ENCODE measurements at regions not wholly inside any gene's neighbourhood (a gene's known extent, or its start where the extent isn't known, plus 50 kb on each side); places are given as distances from the start of the nearest gene placed in this dataset.

GRCh38 chr3:23084367-23084766, 118.8 kb upstream of the UBE2E2 start:
- Histone ChIP-seq H3K4me1 (peaks cover 0 to 9% (median 3%) of the 10 kb centered on the region in 4 donors), H3K27me3 (no peaks in the 10 kb centered on the region), H3K27ac (no peak overlapping the region), H3K9me3 (no peaks in the 10 kb centered on the region), H3K4me3 (no peak overlapping the region), H3K36me3 (no peaks in the 10 kb centered on the region)
- TF ChIP-seq CTCF (IDR thresholded peaks at IDR 0.05) = no peak
- no peak for TF ChIP-seq EP300 (IDR thresholded peaks at IDR 0.05)
- no peak for TF ChIP-seq POLR2AphosphoS5 (IDR thresholded peaks at IDR 0.05)
- no peak for TF ChIP-seq POLR2A (IDR thresholded peaks at IDR 0.05)
- intact Hi-C loops (cut with DNase I; ENCODE audit: low total_unique reads) = no loop called here
- DNase-seq = no peak

GRCh38 chr3:23085261-23085660, 117.9 kb upstream of the UBE2E2 start:
- H3K36me3 ChIP-seq = no peaks in the 10 kb centered on the region
- intact Hi-C loops (cut with DNase I; ENCODE audit: low total_unique reads) = no loop called here
- H3K4me3 ChIP-seq = no peak overlapping the region
- no peaks in the 10 kb centered on the region for H3K27me3 ChIP-seq
- H3K27ac ChIP-seq = no peak overlapping the region
- no peaks in the 10 kb centered on the region for H3K9me3 ChIP-seq
- DNase-seq = no peak
- peaks cover 0 to 1% (median under 1%) of the 10 kb centered on the region in 4 donors for H3K4me1 ChIP-seq
- WGBS, 5 donors = 52 to 72% (median 54%) methylated on average over 1 of the region's 1 CpG
- TF ChIP-seq EP300 (IDR thresholded peaks at IDR 0.05) (no peak), POLR2A (IDR thresholded peaks at IDR 0.05) (no peak)

- H3K36me3 ChIP-seq = no peaks in the 10 kb centered on the region
- intact Hi-C loops (cut with DNase I; ENCODE audit: low total_unique reads) = no loop called here
- TF ChIP-seq POLR2AphosphoS5 (IDR thresholded peaks at IDR 0.05) = no peak
- TF ChIP-seq EP300 (IDR thresholded peaks at IDR 0.05) = no peak
- no peak overlapping the region for H3K4me3 ChIP-seq
- H3K27me3 ChIP-seq = no peaks in the 10 kb centered on the region
- DNase-seq = no peak
- H3K27ac ChIP-seq = no peak overlapping the region
- no peaks in the 10 kb centered on the region for H3K9me3 ChIP-seq
- 67 to 87% (median 82%) methylated on average over 4 of the region's 4 CpGs for WGBS, 5 donors
- H3K4me1 ChIP-seq = no peaks in the 10 kb centered on the region
These were observed 116.8 kb upstream of the UBE2E2 start for GRCh38 chr3:23086331-23086730.

GRCh38 chr3:23086831-23087230, 116.3 kb upstream of the UBE2E2 start:
- no peak for TF ChIP-seq POLR2AphosphoS5 (IDR thresholded peaks at IDR 0.05)
- TF ChIP-seq EP300 (IDR thresholded peaks at IDR 0.05) = no peak
- TF ChIP-seq CTCF (IDR thresholded peaks at IDR 0.05) = no peak
- TF ChIP-seq POLR2A (IDR thresholded peaks at IDR 0.05) = no peak
- Histone ChIP-seq H3K9me3 (no peaks in the 10 kb centered on the region), H3K27ac (no peak overlapping the region), H3K36me3 (no peaks in the 10 kb centered on the region), H3K4me1 (no peaks in the 10 kb centered on the region), H3K4me3 (no peak overlapping the region), H3K27me3 (no peaks in the 10 kb centered on the region)
- 67 to 84% (median 82%) methylated on average over 2 of the region's 2 CpGs for WGBS, 5 donors
- intact Hi-C loops (cut with DNase I; ENCODE audit: low total_unique reads) = no loop called here
- DNase-seq = no peak

GRCh38 chr3:23094412-23094811, 108.7 kb upstream of the UBE2E2 start:
- TF ChIP-seq POLR2AphosphoS5 (IDR thresholded peaks at IDR 0.05) = no peak
- no peak for TF ChIP-seq CTCF (IDR thresholded peaks at IDR 0.05)
- TF ChIP-seq EP300 (IDR thresholded peaks at IDR 0.05) = no peak
- TF ChIP-seq POLR2A (IDR thresholded peaks at IDR 0.05) = no peak
- intact Hi-C loops (cut with DNase I; ENCODE audit: low total_unique reads) = no loop called here
- Histone ChIP-seq H3K4me1 (no peaks in the 10 kb centered on the region), H3K36me3 (no peaks in the 10 kb centered on the region), H3K27me3 (no peaks in the 10 kb centered on the region), H3K9me3 (no peaks in the 10 kb centered on the region), H3K4me3 (no peak overlapping the region), H3K27ac (no peak overlapping the region)
- WGBS, 5 donors = 84 to 96% (median 92%) methylated on average over 5 of the region's 5 CpGs
- DNase-seq = no peak

Measured in stomach (tissue), 8 donors.